ENCODE measurements at regions not wholly inside any gene's neighbourhood (a gene's known extent, or its start where the extent isn't known, plus 50 kb on each side); places are given as distances from the start of the nearest gene placed in this dataset.

DNA sequence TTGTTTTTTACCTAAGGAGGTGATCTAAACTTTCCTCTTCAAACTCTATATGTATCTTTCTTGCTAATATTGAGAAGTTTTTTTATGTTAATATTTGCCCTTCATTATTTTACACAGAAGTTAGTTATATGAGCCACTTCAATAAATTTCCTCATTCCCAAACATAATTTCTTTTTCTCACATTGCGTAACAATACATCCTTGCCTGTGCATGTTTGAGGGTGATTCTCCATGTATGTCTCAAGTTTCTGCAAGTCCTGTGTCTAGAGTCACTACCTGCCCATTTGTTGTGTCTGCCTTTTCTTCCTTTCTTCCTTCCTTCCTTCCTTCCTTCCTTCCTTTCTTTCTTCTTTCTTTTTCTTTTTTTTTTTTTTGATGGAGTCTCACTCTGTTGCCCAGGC lies 2057.9 kb downstream of the PCDH7 start:
- Histone ChIP-seq H3K27me3 (no peaks in the 10 kb centered on the region), H3K4me1 (ENCODE audit: low read depth) (no peaks in the 10 kb centered on the region), H3K4me3 (no peak overlapping the region), H3K27ac (no peak overlapping the region), H3K36me3 (no peaks in the 10 kb centered on the region), H3K9me3 (ENCODE audit: low read depth) (no peaks in the 10 kb centered on the region)
- DNase-seq (ENCODE audit: low read depth in 1 of 2, low spot score in 1 of 2), result no peak
- no peak for TF ChIP-seq CTCF (IDR thresholded peaks at IDR 0.05; ENCODE audit: low read depth, low read length)

DNA sequence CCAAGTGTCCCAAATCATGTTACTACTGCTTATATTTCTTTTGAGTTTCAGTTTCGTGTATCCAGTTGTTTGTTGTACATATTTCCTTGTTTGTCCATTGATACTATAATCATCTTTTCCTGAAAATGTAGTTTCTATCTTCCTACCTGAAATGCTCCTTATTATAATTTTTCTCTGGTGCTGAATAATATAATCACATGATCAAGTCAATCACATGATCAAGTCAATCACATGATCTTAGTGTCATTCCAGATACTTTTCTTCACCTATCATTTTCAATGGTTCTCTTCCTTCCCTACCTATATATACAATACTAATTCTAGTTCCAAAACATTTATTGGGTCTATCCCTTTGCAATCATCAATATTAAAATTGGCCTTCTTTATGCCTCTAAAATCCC lies 2058.8 kb downstream of the PCDH7 start:
- no peak for TF ChIP-seq CTCF (IDR thresholded peaks at IDR 0.05; ENCODE audit: low read depth, low read length)
- H3K36me3 ChIP-seq, result no peaks in the 10 kb centered on the region
- DNase-seq (ENCODE audit: low read depth in 1 of 2, low spot score in 1 of 2), result no peak
- no peaks in the 10 kb centered on the region for H3K4me1 ChIP-seq (ENCODE audit: low read depth)
- H3K27ac ChIP-seq, result no peak overlapping the region
- no peaks in the 10 kb centered on the region for H3K27me3 ChIP-seq
- no peaks in the 10 kb centered on the region for H3K9me3 ChIP-seq (ENCODE audit: low read depth)
- no peak overlapping the region for H3K4me3 ChIP-seq

GRCh38 chr4:32789026-32789608 lies 2068.9 kb downstream of the PCDH7 start:
- no peak for TF ChIP-seq CTCF (IDR thresholded peaks at IDR 0.05; ENCODE audit: low read depth, low read length)
- Histone ChIP-seq H3K9me3 (ENCODE audit: low read depth) (no peaks in the 10 kb centered on the region), H3K27ac (no peak overlapping the region), H3K27me3 (no peaks in the 10 kb centered on the region), H3K4me1 (ENCODE audit: low read depth) (peaks cover 7% of the 10 kb centered on the region), H3K4me3 (no peak overlapping the region), H3K36me3 (no peaks in the 10 kb centered on the region)
- peak in 1 of 2 donors; percentile 47 for DNase-seq (ENCODE audit: low read depth in 1 of 2, low spot score in 1 of 2)

GRCh38 chr4:32790803-32791202 lies 2070.6 kb downstream of the PCDH7 start:
- peak in 1 of 2 donors; percentile 29 for DNase-seq (ENCODE audit: low read depth in 1 of 2, low spot score in 1 of 2)
- Histone ChIP-seq H3K36me3 (no peaks in the 10 kb centered on the region), H3K9me3 (ENCODE audit: low read depth) (no peaks in the 10 kb centered on the region), H3K4me1 (ENCODE audit: low read depth) (peaks cover 7% of the 10 kb centered on the region), H3K27ac (no peak overlapping the region), H3K4me3 (no peak overlapping the region), H3K27me3 (no peaks in the 10 kb centered on the region)
- no peak for TF ChIP-seq CTCF (IDR thresholded peaks at IDR 0.05; ENCODE audit: low read depth, low read length)

DNA sequence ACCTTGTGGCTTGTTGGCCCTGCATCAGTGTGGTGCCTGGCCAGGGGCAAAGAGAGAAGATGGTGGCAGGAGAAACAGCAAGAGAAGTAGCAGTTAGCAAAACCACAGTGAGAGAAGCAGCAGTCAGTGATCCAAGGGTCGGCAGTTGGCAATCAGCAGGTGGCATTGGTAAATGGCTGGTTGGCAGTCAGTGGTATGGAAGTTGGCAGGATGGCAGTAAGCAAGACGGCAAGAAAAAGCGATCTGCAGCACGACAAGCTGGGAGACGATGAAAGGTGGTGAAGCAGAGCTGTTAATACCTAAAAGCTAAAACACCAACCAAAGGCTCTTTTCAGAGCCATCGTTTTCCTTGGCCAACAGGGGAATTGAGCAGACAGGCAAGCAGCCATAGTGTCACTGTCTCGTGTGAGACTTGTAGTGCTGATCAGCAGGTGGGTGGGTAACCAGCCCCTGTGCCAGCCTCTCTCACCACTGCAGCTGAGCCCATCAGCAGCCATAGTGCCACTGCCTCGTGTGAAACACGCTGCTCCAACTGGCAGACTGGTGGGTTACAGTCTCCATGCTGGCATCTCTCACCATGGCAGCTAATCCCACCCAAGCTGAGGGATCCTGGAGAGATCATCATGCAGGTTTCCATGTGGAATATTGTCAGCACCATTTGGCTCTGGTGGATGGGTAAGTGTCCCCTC lies 2078.4 kb downstream of the PCDH7 start:
- Histone ChIP-seq H3K4me3 (no peak overlapping the region), H3K36me3 (no peaks in the 10 kb centered on the region), H3K4me1 (ENCODE audit: low read depth) (no peaks in the 10 kb centered on the region), H3K27ac (no peak overlapping the region), H3K27me3 (no peaks in the 10 kb centered on the region), H3K9me3 (ENCODE audit: low read depth) (no peaks in the 10 kb centered on the region)
- DNase-seq (ENCODE audit: low read depth in 1 of 2, low spot score in 1 of 2), result no peak
- no peak for TF ChIP-seq CTCF (IDR thresholded peaks at IDR 0.05; ENCODE audit: low read depth, low read length)
